Neural cell (in vitro differentiated cells): ENCODE measurements at regions not wholly inside any gene's neighbourhood (a gene's known extent, or its start where the extent isn't known, plus 50 kb on each side); places are given as distances from the start of the nearest gene placed in this dataset.

Source experiments
- H2AFZ ChIP-seq: fragments of 200-600, 300-800 bp; sonication (generic), shearing (Covaris generic); 2 replicates; pipeline ENCODE4 v1.6.0; 2014; ENCODE audit warnings: low read depth, mild to moderate bottlenecking, antibody characterized with exemption, low read length, moderate library complexity
- H3F3A ChIP-seq: fragments of 200-600 bp; shearing (Covaris generic); 2 replicates; pipeline ENCODE4 v1.6.1; 2016; ENCODE audit warnings: mild to moderate bottlenecking, moderate library complexity, mixed read lengths, antibody characterized with exemption, low read length; ENCODE audit not compliant: insufficient read depth, poor library complexity, severe bottlenecking
- H3K27ac ChIP-seq: fragments of 200-600, 300-800 bp; sonication (generic), shearing (Covaris generic); 2 replicates; pipeline ENCODE4 v1.5.1; 2014; ENCODE audit warnings: mild to moderate bottlenecking, low read length, moderate library complexity
- H3K27me3 ChIP-seq: fragments of 300-800, 200-600 bp; sonication (generic), shearing (Covaris generic); 2 replicates; pipeline ENCODE4 v1.6.0; 2014; ENCODE audit warnings: mild to moderate bottlenecking, low read depth, low read length, moderate library complexity; ENCODE audit not compliant: insufficient read depth
- H3K36me3 ChIP-seq: fragments of 300-800, 200-600 bp; sonication (generic), shearing (Covaris generic); 2 replicates; pipeline ENCODE4 v1.5.1; 2014; ENCODE audit warnings: mild to moderate bottlenecking, antibody characterized with exemption, low read length, moderate library complexity; ENCODE audit not compliant: insufficient read depth
- H3K4me2 ChIP-seq: fragments of 300-800, 200-600 bp; sonication (generic), shearing (Covaris generic); 2 replicates; pipeline ENCODE4 v1.6.0; 2014; ENCODE audit warnings: mild to moderate bottlenecking, low read length
- H3K4me3 ChIP-seq: fragments of 300-800, 200-600 bp; sonication (generic), shearing (Covaris generic); 2 replicates; pipeline ENCODE4 v1.5.1; 2014; ENCODE audit warnings: mild to moderate bottlenecking, low read length, moderate library complexity
- H3K79me2 ChIP-seq: fragments of 200-600 bp; shearing (Covaris generic); replicated peaks from 2 replicates; pipeline ENCODE4 v1.6.0; 2014; ENCODE audit warnings: mild to moderate bottlenecking, low read length, moderate library complexity; ENCODE audit not compliant: insufficient read depth
- H3K9ac ChIP-seq: fragments of 300-800, 200-600 bp; sonication (generic), shearing (Covaris generic); 2 replicates; pipeline ENCODE4 v1.6.1; 2016; ENCODE audit warnings: mild to moderate bottlenecking, low read length, mixed read lengths
- H3K9me2 ChIP-seq: fragments of 200-600 bp; shearing (Covaris generic); 2 replicates; pipeline ENCODE4 v1.6.1; 2016; ENCODE audit warnings: mild to moderate bottlenecking, low read length, mixed read lengths; ENCODE audit not compliant: insufficient read depth
- H3K9me3 ChIP-seq: fragments of 200-600, 300-800 bp; sonication (generic), shearing (Covaris generic); 2 replicates; pipeline ENCODE4 v1.6.1; 2016; ENCODE audit warnings: mild to moderate bottlenecking, mixed run types, low read length, moderate library complexity, mixed read lengths
- H4K20me1 ChIP-seq: fragments of 200-600 bp; shearing (Covaris generic); 2 replicates; pipeline ENCODE4 v1.6.1; 2016; ENCODE audit warnings: mild to moderate bottlenecking, mixed run types; ENCODE audit not compliant: insufficient read depth
- EP300 ChIP-seq: fragments of 450-650 bp; conservative IDR thresholded peaks from 2 replicates; pipeline ENCODE4 v1.6.1; 2014; ENCODE audit warnings: antibody characterized with exemption, mild to moderate bottlenecking, moderate library complexity; ENCODE audit not compliant: poor library complexity, severe bottlenecking
- EZH2 ChIP-seq: fragments of 200-600, 300-800 bp; shearing (Covaris generic), sonication (generic); IDR thresholded peaks from 2 replicates; pipeline ENCODE4 v1.6.1; 2014; ENCODE audit warnings: antibody characterized with exemption, low read length, borderline replicate concordance, mild to moderate bottlenecking; ENCODE audit not compliant: insufficient read depth, poor library complexity, severe bottlenecking
- MXI1 ChIP-seq: fragments of 450-650 bp; conservative IDR thresholded peaks from 2 replicates; pipeline ENCODE4 v1.6.1; 2014; ENCODE audit warnings: antibody characterized with exemption, mild to moderate bottlenecking; ENCODE audit not compliant: poor library complexity, severe bottlenecking
- POLR2AphosphoS5 ChIP-seq: IDR thresholded peaks from 2 replicates; pipeline ENCODE4 v1.6.1; 2012
- RAD21 ChIP-seq: fragments of 450-650 bp; conservative IDR thresholded peaks from 2 replicates; pipeline ENCODE4 v1.6.1; 2014; ENCODE audit warnings: antibody characterized with exemption, mild to moderate bottlenecking, moderate library complexity
- SMC3 ChIP-seq: fragments of 450-650 bp; conservative IDR thresholded peaks from 2 replicates; pipeline ENCODE4 v1.6.1; 2014; ENCODE audit warnings: antibody characterized with exemption, mild to moderate bottlenecking, moderate library complexity; ENCODE audit not compliant: poor library complexity
- TAF1 ChIP-seq: IDR thresholded peaks from 2 replicates; pipeline ENCODE4 v1.6.1; 2012; ENCODE audit warnings: low read depth
- TF ChIP-seq, protein P1 (sequence below): fragments of 450-650 bp; IDR thresholded peaks from 2 replicates; pipeline ENCODE4 v1.5.1; 2014; ENCODE audit warnings: antibody characterized with exemption, mild to moderate bottlenecking, moderate library complexity; ENCODE audit not compliant: poor library complexity, severe bottlenecking
- TF ChIP-seq, protein P2 (sequence below): IDR thresholded peaks from 2 replicates; pipeline ENCODE4 v1.6.1; 2012; ENCODE audit warnings: borderline replicate concordance

DNA sequence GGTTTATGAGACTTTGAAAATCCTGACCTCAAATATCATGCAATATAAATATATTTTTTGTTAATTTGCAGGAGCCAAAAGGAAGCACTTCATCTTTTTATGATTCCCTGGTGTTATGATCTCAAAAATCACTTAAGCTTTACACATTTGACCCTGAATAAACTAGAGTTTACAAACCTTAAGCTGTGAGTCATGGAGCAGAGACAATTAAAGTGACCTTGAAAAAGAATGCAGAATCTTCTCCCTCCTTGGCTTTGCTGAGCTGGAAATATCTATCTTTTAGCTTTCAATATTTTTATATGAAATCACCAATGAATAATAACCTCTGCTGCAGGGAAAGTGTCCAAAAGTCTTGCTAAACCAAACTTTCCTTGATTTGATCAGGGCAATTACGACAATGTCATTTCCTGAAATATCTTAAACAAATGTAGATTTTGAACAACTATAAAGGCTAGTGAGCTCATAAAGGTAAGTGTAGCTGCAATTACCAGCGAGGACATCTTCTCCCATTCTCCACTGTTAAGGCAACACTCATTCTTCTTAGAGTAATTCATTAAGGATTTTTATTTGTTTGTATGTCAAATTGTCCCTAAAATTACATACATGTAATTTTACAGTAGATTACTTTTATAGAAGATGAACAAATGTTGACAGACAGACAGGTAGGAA, 747.0 kb upstream of the LUZP2 start:
- Histone ChIP-seq H4K20me1 (no peaks in the 10 kb centered on the region), H3K9ac (no peak overlapping the region), H2AFZ (no peak overlapping the region), H3K4me3 (no peak overlapping the region), H3K79me2 (no peaks in the 10 kb centered on the region), H3K9me3 (no peaks in the 10 kb centered on the region), H3F3A (no peaks in the 10 kb centered on the region), H3K27me3 (no peaks in the 10 kb centered on the region), H3K4me2 (no peak overlapping the region), H3K27ac (no peak overlapping the region), H3K9me2 (no peaks in the 10 kb centered on the region), H3K36me3 (no peaks in the 10 kb centered on the region)
- no peak for TF ChIP-seq EP300
- TF ChIP-seq, protein P1, sequence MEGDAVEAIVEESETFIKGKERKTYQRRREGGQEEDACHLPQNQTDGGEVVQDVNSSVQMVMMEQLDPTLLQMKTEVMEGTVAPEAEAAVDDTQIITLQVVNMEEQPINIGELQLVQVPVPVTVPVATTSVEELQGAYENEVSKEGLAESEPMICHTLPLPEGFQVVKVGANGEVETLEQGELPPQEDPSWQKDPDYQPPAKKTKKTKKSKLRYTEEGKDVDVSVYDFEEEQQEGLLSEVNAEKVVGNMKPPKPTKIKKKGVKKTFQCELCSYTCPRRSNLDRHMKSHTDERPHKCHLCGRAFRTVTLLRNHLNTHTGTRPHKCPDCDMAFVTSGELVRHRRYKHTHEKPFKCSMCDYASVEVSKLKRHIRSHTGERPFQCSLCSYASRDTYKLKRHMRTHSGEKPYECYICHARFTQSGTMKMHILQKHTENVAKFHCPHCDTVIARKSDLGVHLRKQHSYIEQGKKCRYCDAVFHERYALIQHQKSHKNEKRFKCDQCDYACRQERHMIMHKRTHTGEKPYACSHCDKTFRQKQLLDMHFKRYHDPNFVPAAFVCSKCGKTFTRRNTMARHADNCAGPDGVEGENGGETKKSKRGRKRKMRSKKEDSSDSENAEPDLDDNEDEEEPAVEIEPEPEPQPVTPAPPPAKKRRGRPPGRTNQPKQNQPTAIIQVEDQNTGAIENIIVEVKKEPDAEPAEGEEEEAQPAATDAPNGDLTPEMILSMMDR, result no peak
- TF ChIP-seq TAF1, result no peak
- no peak for TF ChIP-seq SMC3
- no peak for TF ChIP-seq RAD21
- TF ChIP-seq EZH2, result no peak
- TF ChIP-seq POLR2AphosphoS5, result no peak
- TF ChIP-seq MXI1, result no peak

DNA sequence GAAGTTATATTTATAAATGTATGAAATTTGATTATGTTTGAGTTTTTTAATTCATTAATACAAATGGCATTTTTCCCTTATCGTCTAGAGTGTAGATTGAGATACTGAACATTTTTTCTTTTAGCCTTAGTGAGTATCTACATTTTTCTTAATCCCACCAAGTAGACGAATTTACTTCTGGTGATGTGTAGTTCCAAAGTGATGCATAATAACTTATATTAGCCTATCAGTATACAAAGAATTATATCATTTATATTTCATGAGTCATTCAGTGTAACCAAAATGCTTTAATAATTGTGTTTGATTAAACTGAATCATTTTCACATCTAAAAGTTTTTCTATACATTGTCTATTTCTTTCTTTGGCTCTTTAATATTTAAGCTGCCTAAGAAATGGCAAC, 745.6 kb upstream of the LUZP2 start:
- Histone ChIP-seq H3K9ac (no peak overlapping the region), H3K9me3 (no peaks in the 10 kb centered on the region), H3K4me3 (no peak overlapping the region), H3K36me3 (no peaks in the 10 kb centered on the region), H3K27me3 (no peaks in the 10 kb centered on the region), H3K4me2 (no peak overlapping the region), H2AFZ (no peak overlapping the region), H4K20me1 (no peaks in the 10 kb centered on the region), H3K27ac (no peak overlapping the region), H3K9me2 (no peaks in the 10 kb centered on the region), H3F3A (no peaks in the 10 kb centered on the region), H3K79me2 (no peaks in the 10 kb centered on the region)
- TF ChIP-seq, protein P1, result no peak
- TF ChIP-seq SMC3, result no peak
- TF ChIP-seq EZH2, result no peak
- no peak for TF ChIP-seq MXI1
- TF ChIP-seq, protein P2, sequence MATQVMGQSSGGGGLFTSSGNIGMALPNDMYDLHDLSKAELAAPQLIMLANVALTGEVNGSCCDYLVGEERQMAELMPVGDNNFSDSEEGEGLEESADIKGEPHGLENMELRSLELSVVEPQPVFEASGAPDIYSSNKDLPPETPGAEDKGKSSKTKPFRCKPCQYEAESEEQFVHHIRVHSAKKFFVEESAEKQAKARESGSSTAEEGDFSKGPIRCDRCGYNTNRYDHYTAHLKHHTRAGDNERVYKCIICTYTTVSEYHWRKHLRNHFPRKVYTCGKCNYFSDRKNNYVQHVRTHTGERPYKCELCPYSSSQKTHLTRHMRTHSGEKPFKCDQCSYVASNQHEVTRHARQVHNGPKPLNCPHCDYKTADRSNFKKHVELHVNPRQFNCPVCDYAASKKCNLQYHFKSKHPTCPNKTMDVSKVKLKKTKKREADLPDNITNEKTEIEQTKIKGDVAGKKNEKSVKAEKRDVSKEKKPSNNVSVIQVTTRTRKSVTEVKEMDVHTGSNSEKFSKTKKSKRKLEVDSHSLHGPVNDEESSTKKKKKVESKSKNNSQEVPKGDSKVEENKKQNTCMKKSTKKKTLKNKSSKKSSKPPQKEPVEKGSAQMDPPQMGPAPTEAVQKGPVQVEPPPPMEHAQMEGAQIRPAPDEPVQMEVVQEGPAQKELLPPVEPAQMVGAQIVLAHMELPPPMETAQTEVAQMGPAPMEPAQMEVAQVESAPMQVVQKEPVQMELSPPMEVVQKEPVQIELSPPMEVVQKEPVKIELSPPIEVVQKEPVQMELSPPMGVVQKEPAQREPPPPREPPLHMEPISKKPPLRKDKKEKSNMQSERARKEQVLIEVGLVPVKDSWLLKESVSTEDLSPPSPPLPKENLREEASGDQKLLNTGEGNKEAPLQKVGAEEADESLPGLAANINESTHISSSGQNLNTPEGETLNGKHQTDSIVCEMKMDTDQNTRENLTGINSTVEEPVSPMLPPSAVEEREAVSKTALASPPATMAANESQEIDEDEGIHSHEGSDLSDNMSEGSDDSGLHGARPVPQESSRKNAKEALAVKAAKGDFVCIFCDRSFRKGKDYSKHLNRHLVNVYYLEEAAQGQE, result no peak
- no peak for TF ChIP-seq POLR2AphosphoS5
- no peak for TF ChIP-seq EP300
- TF ChIP-seq TAF1, result no peak
